Lung microvascular endothelial cell (primary cell): ENCODE measurements at regions not wholly inside any gene's neighbourhood (a gene's known extent, or its start where the extent isn't known, plus 50 kb on each side); places are given as distances from the start of the nearest gene placed in this dataset.
A peak's percentile ranks its signal among the peaks of the same experiment; 100 is the strongest.

ENCODE experiments used
- DNase-seq, 2 donors: peaks; one replicate each; pipeline versions ENCODE4 v3.0.0 to v3.0.0-alpha.2; 2010; ENCODE audit warnings: low read depth in 2 of 2

- peak in 1 of 2 donors; percentile 36 for DNase-seq
Observed at GRCh38 chr5:173689737-173690360, 73.4 kb upstream of the BOD1 start.

GRCh38 chr5:173691931-173692330 is 75.5 kb upstream of the BOD1 start:
- DNase-seq, result no peak

GRCh38 chr5:173693670-173694069 is 77.2 kb upstream of the BOD1 start:
- DNase-seq, result no peak

GRCh38 chr5:173696216-173696615 is 79.8 kb upstream of the BOD1 start:
- DNase-seq, result no peak

GRCh38 chr5:173697931-173698579 is 81.6 kb upstream of the BOD1 start:
- DNase-seq, result peak in 1 of 2 donors; percentile 26

- DNase-seq, result no peak
Observed at GRCh38 chr5:173699966-173700365, 83.5 kb upstream of the BOD1 start.

GRCh38 chr5:173703466-173703865 is 87.0 kb upstream of the BOD1 start:
- DNase-seq, result no peak

GRCh38 chr5:173704615-173705511 is 88.4 kb upstream of the BOD1 start:
- DNase-seq, result no peak

- DNase-seq, result no peak
Observed at GRCh38 chr5:173705512-173706044, 89.1 kb upstream of the BOD1 start.

GRCh38 chr5:173706700-173707099 is 90.2 kb upstream of the BOD1 start:
- DNase-seq, result peak in 1 of 2 donors; percentile 25

GRCh38 chr5:173707392-173707791 is 90.9 kb upstream of the BOD1 start:
- peak in 1 of 2 donors; percentile 17 for DNase-seq

- DNase-seq, result no peak
Observed at GRCh38 chr5:173709145-173709544, 92.7 kb upstream of the BOD1 start.

GRCh38 chr5:173709761-173710160 is 93.3 kb upstream of the BOD1 start:
- no peak for DNase-seq

- DNase-seq, result no peak
Observed at GRCh38 chr5:173710528-173710927, 94.1 kb upstream of the BOD1 start.

GRCh38 chr5:173711466-173711865 is 95.0 kb upstream of the BOD1 start:
- no peak for DNase-seq

GRCh38 chr5:173712609-173713175 is 96.2 kb upstream of the BOD1 start:
- no peak for DNase-seq

GRCh38 chr5:173714551-173715428 is 98.3 kb upstream of the BOD1 start:
- DNase-seq, result peak in 1 of 2 donors; percentile 64

- DNase-seq, result no peak
Observed at GRCh38 chr5:173715607-173716006, 99.2 kb upstream of the BOD1 start.

GRCh38 chr5:173716058-173716682 is 99.7 kb upstream of the BOD1 start:
- no peak for DNase-seq

GRCh38 chr5:173717959-173718358 is 101.5 kb upstream of the BOD1 start:
- peak; percentile 23 to 24 for DNase-seq
